ENCODE measurements at regions not wholly inside any gene's neighbourhood (a gene's known extent, or its start where the extent isn't known, plus 50 kb on each side); places are given as distances from the start of the nearest gene placed in this dataset.

DNA sequence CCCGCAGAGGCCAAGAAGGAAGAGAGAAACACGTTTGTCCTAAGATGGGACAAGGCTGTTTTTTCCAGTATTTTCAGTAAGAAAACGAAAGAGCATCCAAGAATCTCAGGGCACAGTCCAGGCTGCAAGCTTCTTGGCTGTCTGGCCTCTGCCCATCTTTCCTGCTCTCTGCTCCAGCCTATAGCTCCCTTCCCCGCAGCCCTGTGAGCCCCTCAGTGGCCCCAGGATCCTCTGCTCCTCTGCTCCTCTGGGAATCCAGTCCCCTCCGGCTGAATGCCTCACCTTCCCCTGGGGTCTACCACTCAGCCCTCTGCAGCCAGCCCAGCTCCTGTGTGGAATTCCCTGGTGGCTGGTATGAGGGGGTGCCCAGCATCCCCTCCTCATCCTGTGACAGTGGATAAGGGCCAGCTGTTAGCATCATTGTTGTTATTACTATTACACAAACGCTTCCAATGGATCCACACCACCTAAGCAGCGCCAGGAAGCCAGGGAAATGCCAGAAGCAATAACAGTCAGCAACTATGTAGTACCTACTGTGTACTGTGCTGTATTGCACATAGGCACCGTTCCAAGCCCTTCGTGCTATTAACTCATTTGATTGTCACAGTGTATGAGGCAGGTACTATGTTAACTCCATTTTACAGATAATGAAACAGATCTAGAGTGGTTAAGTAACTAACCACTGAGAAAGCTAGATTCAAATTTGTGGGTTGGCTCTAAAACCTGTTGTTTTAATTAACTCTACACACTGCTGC is 60.3 kb upstream of the PTPN1 start (continued):
- TF ChIP-seq, protein P1, sequence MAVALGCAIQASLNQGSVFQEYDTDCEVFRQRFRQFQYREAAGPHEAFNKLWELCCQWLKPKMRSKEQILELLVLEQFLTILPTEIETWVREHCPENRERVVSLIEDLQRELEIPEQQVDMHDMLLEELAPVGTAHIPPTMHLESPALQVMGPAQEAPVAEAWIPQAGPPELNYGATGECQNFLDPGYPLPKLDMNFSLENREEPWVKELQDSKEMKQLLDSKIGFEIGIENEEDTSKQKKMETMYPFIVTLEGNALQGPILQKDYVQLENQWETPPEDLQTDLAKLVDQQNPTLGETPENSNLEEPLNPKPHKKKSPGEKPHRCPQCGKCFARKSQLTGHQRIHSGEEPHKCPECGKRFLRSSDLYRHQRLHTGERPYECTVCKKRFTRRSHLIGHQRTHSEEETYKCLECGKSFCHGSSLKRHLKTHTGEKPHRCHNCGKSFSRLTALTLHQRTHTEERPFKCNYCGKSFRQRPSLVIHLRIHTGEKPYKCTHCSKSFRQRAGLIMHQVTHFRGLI (CRISPR knock-in tag; IDR thresholded peaks at IDR 0.05), result no peak
- TF ChIP-seq MTF1 (CRISPR knock-in tag; IDR thresholded peaks at IDR 0.05; ENCODE audit: borderline replicate concordance) (no peak), NONO (IDR thresholded peaks at IDR 0.05; ENCODE audit: low read depth in 2 of 2, low read length in 1 of 2) (no peak), ZNF77 (CRISPR knock-in tag; IDR thresholded peaks at IDR 0.05) (no peak), POLR2B (IDR thresholded peaks at IDR 0.05; ENCODE audit: low read depth, partially characterized antibody) (no peak)
- TF ChIP-seq, protein P2, sequence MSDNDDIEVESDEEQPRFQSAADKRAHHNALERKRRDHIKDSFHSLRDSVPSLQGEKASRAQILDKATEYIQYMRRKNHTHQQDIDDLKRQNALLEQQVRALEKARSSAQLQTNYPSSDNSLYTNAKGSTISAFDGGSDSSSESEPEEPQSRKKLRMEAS (CRISPR knock-in tag; IDR thresholded peaks at IDR 0.05), result no peak
- TF ChIP-seq, protein P3, sequence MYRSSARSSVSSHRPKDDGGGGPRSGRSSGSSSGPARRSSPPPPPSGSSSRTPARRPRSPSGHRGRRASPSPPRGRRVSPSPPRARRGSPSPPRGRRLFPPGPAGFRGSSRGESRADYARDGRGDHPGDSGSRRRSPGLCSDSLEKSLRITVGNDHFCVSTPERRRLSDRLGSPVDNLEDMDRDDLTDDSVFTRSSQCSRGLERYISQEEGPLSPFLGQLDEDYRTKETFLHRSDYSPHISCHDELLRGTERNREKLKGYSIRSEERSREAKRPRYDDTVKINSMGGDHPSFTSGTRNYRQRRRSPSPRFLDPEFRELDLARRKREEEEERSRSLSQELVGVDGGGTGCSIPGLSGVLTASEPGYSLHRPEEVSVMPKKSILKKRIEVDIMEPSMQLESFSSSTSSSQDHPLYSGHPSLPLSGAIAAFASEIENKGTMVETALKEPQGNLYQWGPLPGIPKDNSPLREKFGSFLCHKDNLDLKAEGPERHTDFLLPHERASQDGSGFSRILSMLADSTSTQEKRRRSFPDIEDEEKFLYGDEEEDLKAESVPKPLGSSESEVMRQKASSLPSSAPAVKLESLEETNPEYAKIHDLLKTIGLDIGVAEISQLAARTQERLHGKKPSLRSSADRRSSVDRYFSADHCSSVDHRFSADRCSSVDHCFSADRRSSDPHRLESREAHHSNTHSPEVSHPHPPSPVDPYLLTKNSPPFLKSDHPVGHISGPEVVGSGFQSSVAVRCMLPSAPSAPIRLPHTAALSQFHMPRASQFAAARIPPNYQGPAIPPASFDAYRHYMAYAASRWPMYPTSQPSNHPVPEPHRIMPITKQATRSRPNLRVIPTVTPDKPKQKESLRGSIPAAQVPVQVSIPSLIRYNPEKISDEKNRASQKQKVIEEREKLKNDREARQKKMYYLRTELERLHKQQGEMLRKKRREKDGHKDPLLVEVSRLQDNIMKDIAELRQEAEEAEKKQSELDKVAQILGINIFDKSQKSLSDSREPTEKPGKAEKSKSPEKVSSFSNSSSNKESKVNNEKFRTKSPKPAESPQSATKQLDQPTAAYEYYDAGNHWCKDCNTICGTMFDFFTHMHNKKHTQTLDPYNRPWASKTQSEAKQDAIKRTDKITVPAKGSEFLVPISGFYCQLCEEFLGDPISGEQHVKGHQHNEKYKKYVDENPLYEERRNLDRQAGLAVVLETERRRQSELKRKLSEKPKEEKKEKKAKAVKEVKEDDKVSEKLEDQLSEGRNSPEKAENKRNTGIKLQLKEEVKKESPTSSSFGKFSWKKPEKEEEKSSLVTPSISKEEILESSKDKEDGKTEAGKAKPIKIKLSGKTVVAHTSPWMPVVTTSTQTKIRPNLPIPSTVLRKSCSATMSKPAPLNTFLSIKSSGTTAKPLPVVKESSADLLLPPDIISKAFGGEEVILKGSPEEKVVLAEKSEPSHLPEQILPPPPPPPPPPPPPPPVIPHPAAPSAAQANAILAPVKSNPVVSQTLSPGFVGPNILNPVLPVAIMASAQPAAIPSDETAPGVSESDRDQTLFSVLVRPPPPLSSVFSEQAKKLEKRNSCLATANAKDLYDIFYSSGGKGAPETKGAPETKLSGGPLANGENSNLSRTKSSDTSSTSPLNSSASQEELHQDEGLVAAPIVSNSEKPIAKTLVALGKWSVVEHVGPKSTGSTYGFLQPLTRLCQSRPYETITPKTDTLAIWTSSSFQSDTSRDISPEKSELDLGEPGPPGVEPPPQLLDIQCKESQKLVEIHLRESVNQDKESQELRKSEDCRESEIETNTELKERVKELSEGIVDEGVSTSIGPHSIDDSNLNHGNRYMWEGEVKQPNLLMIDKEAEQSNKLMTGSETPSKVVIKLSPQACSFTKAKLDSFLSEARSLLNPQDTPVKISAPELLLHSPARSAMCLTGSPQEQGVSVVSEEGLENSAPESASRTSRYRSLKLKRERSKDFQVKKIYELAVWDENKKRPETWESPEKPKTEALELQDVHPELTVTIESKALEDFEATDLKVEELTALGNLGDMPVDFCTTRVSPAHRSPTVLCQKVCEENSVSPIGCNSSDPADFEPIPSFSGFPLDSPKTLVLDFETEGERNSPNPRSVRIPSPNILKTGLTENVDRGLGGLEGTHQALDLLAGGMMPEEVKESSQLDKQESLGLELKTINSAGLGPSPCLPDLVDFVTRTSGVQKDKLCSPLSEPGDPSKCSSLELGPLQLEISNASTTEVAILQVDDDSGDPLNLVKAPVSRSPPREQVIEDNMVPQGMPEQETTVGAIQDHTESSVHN (IDR thresholded peaks at IDR 0.05; ENCODE audit: borderline replicate concordance in 1 of 2, low read depth in 1 of 2), result no peak
- TF ChIP-seq, protein P4, sequence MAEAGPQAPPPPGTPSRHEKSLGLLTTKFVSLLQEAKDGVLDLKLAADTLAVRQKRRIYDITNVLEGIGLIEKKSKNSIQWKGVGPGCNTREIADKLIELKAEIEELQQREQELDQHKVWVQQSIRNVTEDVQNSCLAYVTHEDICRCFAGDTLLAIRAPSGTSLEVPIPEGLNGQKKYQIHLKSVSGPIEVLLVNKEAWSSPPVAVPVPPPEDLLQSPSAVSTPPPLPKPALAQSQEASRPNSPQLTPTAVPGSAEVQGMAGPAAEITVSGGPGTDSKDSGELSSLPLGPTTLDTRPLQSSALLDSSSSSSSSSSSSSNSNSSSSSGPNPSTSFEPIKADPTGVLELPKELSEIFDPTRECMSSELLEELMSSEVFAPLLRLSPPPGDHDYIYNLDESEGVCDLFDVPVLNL (CRISPR knock-in tag; IDR thresholded peaks at IDR 0.05; ENCODE audit: low read depth), result no peak

Data from K562 (cell line).